ENCODE measurements at regions not wholly inside any gene's neighbourhood (a gene's known extent, or its start where the extent isn't known, plus 50 kb on each side); places are given as distances from the start of the nearest gene placed in this dataset.

DNA sequence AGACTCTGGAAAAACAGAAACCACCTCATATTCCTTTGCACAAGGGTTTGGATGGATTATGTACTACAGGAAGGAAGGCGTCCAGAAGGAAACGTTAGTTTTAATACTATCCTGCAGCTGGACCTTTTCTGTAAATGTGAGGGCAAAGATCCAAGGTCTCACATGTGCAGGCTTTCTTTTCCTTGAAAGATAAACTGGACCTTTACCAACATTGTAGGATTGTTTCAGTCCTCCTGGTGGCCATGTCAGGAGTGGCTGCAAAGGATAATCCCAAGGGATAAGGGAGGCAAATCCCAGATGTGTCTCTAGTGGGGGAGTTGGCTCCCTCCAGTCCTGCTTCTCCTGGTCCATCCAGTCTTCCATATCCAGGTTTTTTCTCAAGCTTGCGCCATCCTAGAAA lies 397.5 kb downstream of the HTR1A start:
- no peak for TF ChIP-seq CREB1 (IDR thresholded peaks at IDR 0.05)
- TF ChIP-seq CEBPB (IDR thresholded peaks at IDR 0.05; ENCODE audit: low read depth, low read length) = no peak
- TF ChIP-seq, protein P1, sequence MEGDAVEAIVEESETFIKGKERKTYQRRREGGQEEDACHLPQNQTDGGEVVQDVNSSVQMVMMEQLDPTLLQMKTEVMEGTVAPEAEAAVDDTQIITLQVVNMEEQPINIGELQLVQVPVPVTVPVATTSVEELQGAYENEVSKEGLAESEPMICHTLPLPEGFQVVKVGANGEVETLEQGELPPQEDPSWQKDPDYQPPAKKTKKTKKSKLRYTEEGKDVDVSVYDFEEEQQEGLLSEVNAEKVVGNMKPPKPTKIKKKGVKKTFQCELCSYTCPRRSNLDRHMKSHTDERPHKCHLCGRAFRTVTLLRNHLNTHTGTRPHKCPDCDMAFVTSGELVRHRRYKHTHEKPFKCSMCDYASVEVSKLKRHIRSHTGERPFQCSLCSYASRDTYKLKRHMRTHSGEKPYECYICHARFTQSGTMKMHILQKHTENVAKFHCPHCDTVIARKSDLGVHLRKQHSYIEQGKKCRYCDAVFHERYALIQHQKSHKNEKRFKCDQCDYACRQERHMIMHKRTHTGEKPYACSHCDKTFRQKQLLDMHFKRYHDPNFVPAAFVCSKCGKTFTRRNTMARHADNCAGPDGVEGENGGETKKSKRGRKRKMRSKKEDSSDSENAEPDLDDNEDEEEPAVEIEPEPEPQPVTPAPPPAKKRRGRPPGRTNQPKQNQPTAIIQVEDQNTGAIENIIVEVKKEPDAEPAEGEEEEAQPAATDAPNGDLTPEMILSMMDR (IDR thresholded peaks at IDR 0.05; ENCODE audit: control extremely low read depth in 1 of 3, insufficient read depth in 1 of 3, low read depth in 1 of 3, low read length in 3 of 3) = peak in 1 of 3 experiments; percentile 35; a peak in 2 of 4 replicates
- TF ChIP-seq BACH1 (IDR thresholded peaks at IDR 0.05; ENCODE audit: low read length) = no peak
- no peak for TF ChIP-seq TAF1 (IDR thresholded peaks at IDR 0.05; ENCODE audit: low read depth, low read length)
- no peak for TF ChIP-seq ASH2L (IDR thresholded peaks at IDR 0.05; ENCODE audit: low read length)
- no peak for TF ChIP-seq EZH2 (IDR thresholded peaks at IDR 0.05; ENCODE audit: low read depth, low read length, severe bottlenecking)
- TF ChIP-seq POLR2AphosphoS5 (IDR thresholded peaks at IDR 0.05; ENCODE audit: low read depth, low read length) = no peak
- TF ChIP-seq, protein P2, sequence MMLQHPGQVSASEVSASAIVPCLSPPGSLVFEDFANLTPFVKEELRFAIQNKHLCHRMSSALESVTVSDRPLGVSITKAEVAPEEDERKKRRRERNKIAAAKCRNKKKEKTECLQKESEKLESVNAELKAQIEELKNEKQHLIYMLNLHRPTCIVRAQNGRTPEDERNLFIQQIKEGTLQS (IDR thresholded peaks at IDR 0.05; ENCODE audit: insufficient read depth, low read depth, low read length) = no peak
- TF ChIP-seq ATF2 (IDR thresholded peaks at IDR 0.05; ENCODE audit: low read length) = no peak
- TF ChIP-seq POLR2A (IDR thresholded peaks at IDR 0.05; ENCODE audit: control extremely low read depth in 1 of 2, low read depth in 2 of 2, low read length in 2 of 2) = no peak
- no peak for TF ChIP-seq BRCA1 (IDR thresholded peaks at IDR 0.05; ENCODE audit: low read depth, low read length)
- TF ChIP-seq TCF12 (IDR thresholded peaks at IDR 0.05; ENCODE audit: low read depth, low read length) = no peak

All from H1 (cell line).